Fibroblast of pulmonary artery (primary cell): ENCODE measurements at regions not wholly inside any gene's neighbourhood (a gene's known extent, or its start where the extent isn't known, plus 50 kb on each side); places are given as distances from the start of the nearest gene placed in this dataset.

Source experiments
- DNase-seq: peaks from one replicate; pipeline ENCODE4 v3.0.0-alpha.2; 2010; ENCODE audit warnings: low read depth
- H3K4me3 ChIP-seq: replicated peaks from 2 replicates; pipeline ENCODE4 v1.5.1; 2011; ENCODE audit warnings: low read depth, mild to moderate bottlenecking, control low read depth, low read length, moderate library complexity
- CTCF ChIP-seq: IDR thresholded peaks from 2 replicates; pipeline ENCODE4 v1.5.1; 2011; ENCODE audit warnings: mild to moderate bottlenecking, control low read depth, low read length, inconsistent platforms; ENCODE audit errors: missing control alignments

- TF ChIP-seq CTCF = no peak
- DNase-seq = no peak
Measured at GRCh38 chr4:14262221-14262620, 634.7 kb upstream of the BOD1L1 start.

GRCh38 chr4:14264437-14264836, 636.9 kb upstream of the BOD1L1 start:
- H3K4me3 ChIP-seq = no peak overlapping the region
- DNase-seq = peak; percentile 40
- TF ChIP-seq CTCF = peak; percentile 5

More at GRCh38 chr4:14262221-14262620, 634.7 kb upstream of the BOD1L1 start:
- no peak overlapping the region for H3K4me3 ChIP-seq

DNA sequence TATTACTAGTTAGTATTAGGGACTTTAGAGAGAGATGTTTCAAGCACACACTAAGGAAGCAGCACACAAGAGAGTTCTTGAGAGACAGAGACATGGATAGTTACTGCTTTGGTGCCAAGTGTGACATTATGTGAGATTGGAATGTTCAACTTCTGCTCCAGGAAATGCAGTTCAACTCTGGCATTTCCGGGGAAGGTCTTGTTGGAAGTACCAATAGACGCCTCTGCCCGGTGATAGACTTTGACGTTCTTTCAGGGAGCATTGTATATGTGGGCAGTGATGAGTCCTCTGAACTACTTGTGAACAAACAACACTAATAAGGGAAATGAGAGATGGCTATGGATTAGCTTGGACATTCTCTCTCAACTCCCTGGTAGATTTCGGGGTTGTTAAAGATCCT, 638.1 kb upstream of the BOD1L1 start:
- DNase-seq = peak; percentile 28
- H3K4me3 ChIP-seq = no peak overlapping the region
- TF ChIP-seq CTCF = no peak

- no peak for TF ChIP-seq CTCF
Measured at GRCh38 chr4:14267373-14268060, 640.0 kb upstream of the BOD1L1 start.

DNA sequence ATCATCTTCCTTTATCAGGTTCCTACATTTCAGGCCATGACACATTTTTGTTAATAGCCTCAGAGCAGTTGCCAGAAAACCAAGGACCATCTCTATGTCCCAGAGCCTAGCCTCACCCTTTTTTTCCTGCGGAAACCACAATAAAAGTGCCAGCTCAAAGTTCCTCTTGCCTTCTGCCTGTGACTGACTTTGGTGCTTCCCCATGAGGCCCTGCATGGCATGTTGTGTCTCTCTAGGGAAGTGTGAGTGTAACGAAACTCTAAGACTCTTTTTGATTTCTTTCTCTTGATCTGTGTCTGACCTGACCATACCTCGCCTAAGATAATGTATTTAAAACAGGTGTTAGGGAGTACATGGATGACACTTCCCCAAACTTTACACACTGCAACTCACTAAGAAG, 642.3 kb upstream of the BOD1L1 start:
- TF ChIP-seq CTCF = no peak
- no peak overlapping the region for H3K4me3 ChIP-seq
- DNase-seq = no peak

More at GRCh38 chr4:14267373-14268060, 640.0 kb upstream of the BOD1L1 start:
- no peak overlapping the region for H3K4me3 ChIP-seq
- no peak for DNase-seq

DNA sequence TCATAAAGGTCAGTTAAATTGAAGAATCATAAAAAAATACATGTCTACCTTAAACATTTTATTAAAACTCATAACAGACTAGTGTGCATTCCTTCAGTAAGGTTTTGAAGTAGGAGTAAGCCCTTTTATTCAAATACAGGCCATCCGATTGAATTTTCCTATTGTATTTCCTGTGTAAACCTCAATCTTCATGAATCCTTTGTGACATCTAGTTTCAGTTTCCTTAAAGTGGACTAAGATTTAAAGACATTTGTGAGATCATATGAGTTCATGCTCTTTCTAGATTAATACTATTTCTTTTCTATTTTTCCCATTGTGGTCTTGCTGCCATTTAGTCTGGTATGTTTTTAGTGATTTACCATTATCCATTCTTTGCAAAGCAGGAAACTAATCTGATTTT, 644.7 kb upstream of the BOD1L1 start:
- no peak overlapping the region for H3K4me3 ChIP-seq
- DNase-seq = no peak
- no peak for TF ChIP-seq CTCF

GRCh38 chr4:14277505-14277904, 650.0 kb upstream of the BOD1L1 start:
- H3K4me3 ChIP-seq = no peak overlapping the region
- TF ChIP-seq CTCF = no peak
- no peak for DNase-seq
